ENCODE measurements at regions not wholly inside any gene's neighbourhood (a gene's known extent, or its start where the extent isn't known, plus 50 kb on each side); places are given as distances from the start of the nearest gene placed in this dataset.

GRCh38 chr2:17995593-17995992 is 117.1 kb downstream of the KCNS3 start:
- Histone ChIP-seq H4K91ac (replicated peaks; ENCODE audit: insufficient read length, low read length) (no peak overlapping the region), H2BK5ac (ENCODE audit: low read depth, low read length) (no peak overlapping the region), H3K4ac (replicated peaks; ENCODE audit: insufficient read length, low read depth, low read length) (no peak overlapping the region), H2BK15ac (ENCODE audit: low read length) (no peak overlapping the region), H3K4me1 (replicated peaks in 1 of 4; ENCODE audit: control insufficient read depth in 3 of 4, insufficient read depth in 4 of 4, low read length in 3 of 4) (peaks cover 0 to 3% (median 0%) of the 10 kb centered on the region in 4 experiments; a peak in 1 of 7 replicates), H4K20me1 (replicated peaks in 1 of 2; ENCODE audit: control insufficient read depth in 1 of 2, insufficient read depth in 2 of 2, low read length in 2 of 2) (no peaks in the 10 kb centered on the region), H3K56ac (replicated peaks; ENCODE audit: insufficient read length, low read depth, low read length) (no peak overlapping the region), H3K36me3 (ENCODE audit: control insufficient read depth in 2 of 4, insufficient read depth in 4 of 4, low read length in 3 of 4) (no peaks in the 10 kb centered on the region), H3K4me3 (ENCODE audit: extremely low read depth in 1 of 4, insufficient read depth in 2 of 4, low read depth in 3 of 4, low read length in 4 of 4) (no peak overlapping the region), H2BK12ac (ENCODE audit: low read depth, low read length) (no peak overlapping the region), H3K14ac (ENCODE audit: insufficient read length) (no peak overlapping the region), H3K9ac (replicated peaks in 1 of 4; ENCODE audit: extremely low read depth in 1 of 4, low read depth in 3 of 4, low read length in 3 of 4) (no peak overlapping the region), H2AFZ (ENCODE audit: low read length) (no peak overlapping the region), H3K79me1 (ENCODE audit: low read depth, low read length) (no peaks in the 10 kb centered on the region), H2AK5ac (ENCODE audit: low read depth, low read length) (no peak overlapping the region), H3K9me3 (ENCODE audit: insufficient read depth in 2 of 2, low read depth in 1 of 2, low read length in 1 of 2) (peaks cover 8 to 10% of the 10 kb centered on the region in 2 experiments; a peak in 2 of 4 replicates), H3K18ac (ENCODE audit: extremely low read depth, low read length) (no peak overlapping the region), H3K23me2 (ENCODE audit: low read depth, low read length) (no peaks in the 10 kb centered on the region), H2BK120ac (replicated peaks; ENCODE audit: low read depth, low read length) (no peak overlapping the region), H3K79me2 (ENCODE audit: control insufficient read depth in 1 of 2, insufficient read depth in 2 of 2, low read length in 2 of 2) (no peaks in the 10 kb centered on the region), H2BK20ac (ENCODE audit: low read length) (no peak overlapping the region), H3K23ac (ENCODE audit: insufficient read length) (no peak overlapping the region), H3K27me3 (replicated peaks in 1 of 4; ENCODE audit: control insufficient read depth in 3 of 4, extremely low read depth in 1 of 4, insufficient read depth in 3 of 4, low read length in 3 of 4) (no peaks in the 10 kb centered on the region), H3K27ac (ENCODE audit: low read depth, low read length) (no peak overlapping the region), H3K4me2 (ENCODE audit: insufficient read depth in 1 of 2, low read depth in 2 of 2, low read length in 2 of 2) (no peak overlapping the region), H4K8ac (ENCODE audit: extremely low read depth, insufficient read depth, low read length) (no peak overlapping the region; the same call in 1 of the 2 replicates), H4K5ac (ENCODE audit: insufficient read length, low read depth, low read length) (no peak overlapping the region)
- FAIRE-seq (no peak), DNase-seq (ENCODE audit: low read depth in 1 of 2, low spot score in 2 of 2) (no peak)
- 88% methylated on average over 5 of the region's 5 CpGs; no CpG with 5 or more reads in 1 of the 2 experiments for WGBS, 2 experiments (ENCODE audit: extremely low coverage in 1 of 2, insufficient coverage in 1 of 2, insufficient read length in 1 of 2, insufficient replicate concordance in 2 of 2, low coverage in 1 of 2, low lambda C conversion rate in 2 of 2, missing lambda C conversion rate in 1 of 2)
- TF ChIP-seq BACH1 (IDR thresholded peaks at IDR 0.05; ENCODE audit: low read length) (no peak), E2F6 (IDR thresholded peaks at IDR 0.05) (peak; percentile 84), POLR2AphosphoS5 (IDR thresholded peaks at IDR 0.05; ENCODE audit: low read depth, low read length) (no peak), MAX (IDR thresholded peaks at IDR 0.05) (peak; percentile 42; the same call in 1 of the 2 replicates), CEBPB (IDR thresholded peaks at IDR 0.05; ENCODE audit: low read depth, low read length) (no peak), MAFK (IDR thresholded peaks at IDR 0.05; ENCODE audit: low read depth, low read length) (no peak), HDAC6 (IDR thresholded peaks at IDR 0.05; ENCODE audit: low read depth, low read length) (no peak)
- CTCF ChIA-PET (ENCODE audit: partially characterized antibody): interaction anchor here (1.1 to 1.6 kb wide), 2 partner anchors 12 to 14 kb away, joined by 3 to 5 read pairs; no protein-coding TSS in a partner anchor
- POLR2A ChIA-PET (ENCODE audit: partially characterized antibody): no interaction called here
